ENCODE measurements at regions not wholly inside any gene's neighbourhood (a gene's known extent, or its start where the extent isn't known, plus 50 kb on each side); places are given as distances from the start of the nearest gene placed in this dataset.

DNA sequence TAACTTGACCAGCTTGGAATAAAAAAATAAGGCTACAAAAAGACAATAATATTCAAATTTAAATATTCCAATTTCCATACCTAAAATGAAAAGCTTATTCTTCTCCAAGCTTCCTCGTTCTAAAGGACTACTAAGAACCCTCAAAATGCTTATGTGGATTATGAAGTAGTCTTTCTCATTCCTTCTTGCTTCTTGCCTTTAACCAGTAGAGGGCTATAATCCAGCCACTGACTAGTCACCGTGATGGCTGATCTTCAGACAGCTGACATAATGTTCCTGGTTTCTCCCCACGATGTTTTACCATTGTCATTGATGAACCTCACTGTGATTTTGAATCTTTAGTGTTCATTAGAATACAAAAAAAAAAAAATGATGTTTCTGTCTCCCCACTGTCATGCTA lies 515.3 kb downstream of the TLE1 start:
- no peak for DNase-seq

DNA sequence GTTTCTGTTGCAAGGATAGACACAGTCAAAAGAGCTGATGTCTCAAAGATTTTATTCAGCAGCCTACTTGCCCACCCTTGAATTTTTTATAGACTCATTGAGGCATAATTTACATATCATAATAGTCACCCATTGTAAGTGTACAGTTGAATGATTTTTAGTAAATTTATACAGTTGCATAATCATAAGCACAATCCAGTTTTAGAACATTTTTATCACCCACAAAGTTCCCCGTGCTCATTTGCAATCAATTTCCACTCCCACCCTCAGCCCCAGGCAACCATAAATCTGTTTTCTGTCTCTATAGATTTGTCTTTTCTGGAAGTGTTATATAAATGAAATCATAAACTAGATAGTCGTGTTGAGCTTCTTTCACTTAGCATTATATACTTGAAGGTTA lies 517.7 kb downstream of the TLE1 start:
- no peak for DNase-seq

DNA sequence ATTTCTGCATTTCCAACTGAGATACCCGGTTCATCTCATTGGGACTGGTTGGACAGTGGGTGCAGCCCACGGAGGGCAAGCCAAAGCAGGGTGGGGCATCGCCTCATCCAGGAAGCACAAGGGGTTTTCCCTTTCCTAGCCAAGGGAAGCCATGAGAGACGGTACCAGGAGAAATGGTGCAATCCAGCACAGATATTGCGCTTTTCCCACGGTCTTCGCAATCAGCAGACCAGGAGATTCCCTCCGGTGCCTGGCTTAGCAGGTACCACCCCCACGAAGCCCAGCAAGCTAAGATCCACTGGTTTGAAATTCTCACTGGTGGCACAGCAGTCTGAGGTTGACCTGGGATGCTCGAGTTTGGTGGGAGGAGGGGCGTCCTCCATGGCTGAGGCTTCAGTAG lies 527.0 kb downstream of the TLE1 start:
- DNase-seq, result no peak

DNA sequence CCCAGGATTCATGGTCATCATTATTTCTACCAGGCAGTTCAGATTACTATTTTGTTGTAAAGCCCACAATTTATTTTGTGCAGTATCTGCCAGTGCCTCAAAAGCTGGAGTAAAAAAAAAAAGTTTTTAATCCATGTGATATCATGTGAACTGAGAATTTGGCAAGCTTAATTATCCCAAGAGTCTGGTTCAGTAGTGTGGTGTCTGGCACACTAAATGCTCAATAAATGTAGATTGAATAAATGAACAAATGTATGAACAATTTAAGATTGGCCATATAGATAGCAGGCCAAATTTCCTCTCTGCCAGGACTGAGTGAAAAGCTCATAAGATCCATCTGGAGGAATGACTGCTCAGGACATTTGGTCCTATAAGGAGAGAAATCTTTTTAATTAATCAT lies 533.0 kb downstream of the TLE1 start:
- DNase-seq, result no peak

DNA sequence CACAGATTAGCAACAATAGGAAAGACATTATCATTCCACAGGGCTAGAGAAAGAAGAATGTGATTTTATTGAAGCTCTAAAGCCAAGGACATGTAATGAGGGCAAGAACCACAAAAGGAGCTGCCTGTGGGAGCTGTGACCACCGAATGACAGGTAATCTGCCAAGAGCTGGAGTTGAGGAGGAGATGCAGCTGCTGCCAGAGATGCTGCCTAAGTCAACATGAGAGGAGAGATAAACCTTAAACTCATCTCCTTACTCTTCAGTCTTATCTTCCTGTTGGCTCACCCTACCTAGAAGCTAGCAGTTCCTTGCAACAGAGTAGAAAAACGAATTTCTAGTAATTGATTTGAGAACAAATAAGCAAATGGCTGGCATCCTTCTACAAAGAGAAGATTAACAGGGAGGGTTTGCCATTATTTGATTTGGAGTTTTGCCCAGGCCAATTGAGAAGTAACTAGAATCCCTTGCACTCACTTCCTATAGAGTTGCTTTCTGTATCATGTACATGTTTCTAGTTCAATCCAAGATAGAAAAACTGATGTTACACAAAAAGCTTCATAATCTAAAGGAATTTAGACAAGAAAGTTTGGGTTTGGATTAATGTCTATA lies 539.2 kb downstream of the TLE1 start:
- no peak for DNase-seq

DNA sequence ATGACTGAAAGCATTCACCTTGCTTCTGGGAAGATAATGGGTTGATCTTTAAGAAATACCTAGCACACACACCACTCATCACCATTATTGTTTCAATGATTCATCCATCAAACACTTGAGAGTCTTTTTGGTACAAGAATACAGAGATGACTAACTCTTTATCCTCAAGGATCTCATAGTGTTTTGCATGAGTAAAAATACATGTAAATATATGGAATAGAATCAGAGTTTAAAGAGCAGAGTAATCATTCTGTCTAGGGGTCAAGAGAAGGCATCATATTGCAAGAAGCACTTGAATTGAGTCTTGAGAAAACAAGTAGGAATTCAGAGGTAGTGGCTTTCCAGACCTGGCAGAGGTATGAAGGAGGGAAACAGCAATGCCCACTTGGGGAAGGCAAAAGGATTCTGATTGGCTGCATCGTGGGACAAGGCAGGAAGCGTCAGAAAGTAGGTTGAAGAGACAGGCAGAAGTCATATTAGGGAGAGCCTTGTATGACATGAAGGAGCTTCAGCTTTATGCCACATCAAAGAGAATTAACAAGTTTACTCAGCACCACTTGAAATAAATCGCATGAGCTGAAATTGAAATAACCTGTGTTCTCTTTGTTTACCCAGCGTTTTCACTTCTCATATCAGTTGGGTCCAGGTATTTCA lies 542.5 kb downstream of the TLE1 start:
- no peak for DNase-seq

DNA sequence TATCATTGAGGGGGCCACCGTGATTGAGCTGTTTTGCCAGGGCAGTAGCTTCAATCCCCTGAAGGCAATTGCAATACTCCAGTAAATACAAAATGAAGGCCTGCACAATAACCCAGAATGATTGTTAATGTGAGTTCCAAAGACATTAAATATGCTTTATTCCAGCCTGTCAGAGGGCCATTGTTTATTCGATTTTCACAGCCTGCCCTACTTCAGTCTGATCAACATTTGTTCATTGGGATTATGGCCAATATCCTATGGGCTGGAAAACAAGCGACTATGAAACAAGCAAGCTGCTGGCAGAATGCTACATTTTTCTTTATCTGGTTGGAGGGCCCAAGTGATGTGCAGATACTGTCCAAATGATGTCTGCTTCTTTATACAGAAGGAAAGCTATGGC lies 543.1 kb downstream of the TLE1 start:
- no peak for DNase-seq

DNA sequence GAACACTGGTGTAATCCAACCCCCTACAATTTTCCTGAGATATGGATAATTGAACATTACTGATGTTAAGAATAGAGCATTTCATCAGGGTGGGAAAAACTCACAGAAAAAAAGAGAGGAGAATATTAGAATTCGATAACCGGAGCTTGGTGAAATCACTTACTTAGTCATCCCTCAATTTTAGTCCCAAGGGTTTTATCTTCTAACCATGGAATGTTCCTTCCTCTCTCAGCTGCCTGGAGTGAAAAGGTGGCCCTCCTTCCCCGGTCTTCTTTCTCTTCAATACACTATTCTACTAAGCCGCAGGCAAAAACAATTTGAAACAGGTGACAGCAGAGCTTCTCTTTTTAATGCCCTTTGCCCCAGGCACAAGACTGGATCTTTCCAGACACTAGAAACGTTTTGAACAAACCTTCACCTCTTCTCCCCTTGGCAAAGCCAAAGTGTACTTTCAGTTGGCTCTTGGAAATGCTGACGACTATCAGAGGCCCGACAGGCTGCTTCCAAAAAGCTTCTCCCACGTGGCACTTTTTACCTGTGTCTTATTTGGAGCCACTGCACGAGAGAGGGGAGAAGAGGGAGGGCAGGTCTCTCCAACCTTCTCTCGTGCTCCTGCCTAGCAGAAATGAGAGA lies 543.9 kb downstream of the TLE1 start:
- DNase-seq, result no peak

DNA sequence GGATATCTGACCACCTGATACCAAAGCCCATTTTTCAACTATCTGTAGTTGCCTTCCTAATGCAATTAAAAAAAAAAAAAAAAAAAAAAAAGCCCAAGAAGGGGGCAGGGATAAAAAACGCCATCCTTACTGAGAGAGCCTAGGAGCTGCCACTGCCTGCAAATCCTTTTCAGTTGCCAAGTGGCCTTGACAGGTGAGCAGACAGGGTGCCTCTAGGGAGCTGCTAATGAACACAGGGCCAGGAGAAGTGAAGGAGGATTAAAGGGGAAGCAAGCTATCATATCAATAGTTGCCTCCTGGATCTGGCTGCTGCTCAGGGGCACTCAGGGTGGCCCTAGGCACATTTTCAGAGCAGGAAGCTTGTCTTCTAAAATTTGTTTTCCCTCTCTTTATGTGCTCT lies 547.4 kb downstream of the TLE1 start:
- DNase-seq, result no peak

DNA sequence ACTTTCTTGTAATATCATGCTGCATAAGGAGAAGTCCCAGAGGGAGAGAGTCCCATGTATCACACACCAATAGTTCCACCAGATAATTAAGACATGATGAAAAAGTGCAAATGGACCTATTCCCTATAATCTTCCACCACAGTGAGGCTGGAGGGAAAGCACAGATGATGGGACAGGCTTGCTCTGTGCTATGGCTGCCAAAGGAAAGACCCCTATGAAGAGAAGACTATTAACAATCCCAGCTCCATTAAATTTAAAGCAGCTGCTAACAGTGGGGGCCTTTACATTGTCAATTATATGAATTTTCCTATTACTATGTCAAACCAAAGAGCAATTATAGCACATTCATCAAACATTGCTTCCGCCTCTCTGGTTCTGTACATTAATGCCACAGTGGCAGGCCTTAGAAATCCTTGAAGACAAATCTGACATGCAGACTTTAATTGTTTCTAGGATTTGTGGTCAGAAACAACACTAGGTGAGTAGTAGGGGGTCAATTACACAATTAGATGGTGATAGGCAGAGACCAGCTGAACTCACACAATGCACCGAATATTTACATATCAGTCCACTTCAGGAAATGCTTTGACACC lies 551.3 kb downstream of the TLE1 start:
- DNase-seq, result no peak

DNA sequence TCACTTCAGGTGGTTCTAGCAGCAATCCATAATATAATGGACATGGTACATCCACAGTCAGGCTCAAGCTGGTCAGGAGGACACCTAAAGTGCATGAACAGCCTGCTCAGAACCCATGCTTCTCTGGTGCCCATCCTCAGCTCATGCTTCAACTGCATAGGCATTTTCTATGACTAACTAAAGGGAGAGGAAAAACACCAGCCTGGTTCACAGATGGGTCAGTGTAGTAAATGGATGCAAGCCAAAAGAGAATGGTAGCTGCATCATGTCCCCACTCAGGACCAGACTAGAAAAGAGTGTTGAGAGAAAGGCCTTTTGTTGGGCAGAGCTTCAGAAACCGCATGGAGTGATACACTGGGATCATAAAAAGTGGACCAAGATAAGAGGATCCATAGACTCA lies 556.6 kb downstream of the TLE1 start:
- no peak for DNase-seq

DNA sequence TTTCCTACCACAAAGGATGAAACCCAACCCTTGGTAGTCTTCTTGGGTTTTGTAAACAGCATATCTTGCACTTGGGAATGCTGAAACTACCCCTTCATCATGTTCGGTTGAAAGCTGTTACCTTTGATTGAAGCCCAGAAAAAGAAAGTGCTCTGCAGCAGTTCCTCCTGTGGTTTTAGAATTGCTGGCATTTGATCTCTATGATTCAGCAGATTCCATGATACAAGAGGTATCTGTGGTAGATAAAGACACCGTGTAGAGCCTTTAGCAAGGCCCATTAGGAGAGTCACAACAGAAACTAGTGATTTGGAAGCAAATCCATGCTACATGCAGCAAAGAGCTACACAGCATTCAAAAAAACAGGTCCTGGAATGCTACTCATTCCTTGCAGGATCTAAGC lies 557.0 kb downstream of the TLE1 start:
- DNase-seq, result no peak

DNA sequence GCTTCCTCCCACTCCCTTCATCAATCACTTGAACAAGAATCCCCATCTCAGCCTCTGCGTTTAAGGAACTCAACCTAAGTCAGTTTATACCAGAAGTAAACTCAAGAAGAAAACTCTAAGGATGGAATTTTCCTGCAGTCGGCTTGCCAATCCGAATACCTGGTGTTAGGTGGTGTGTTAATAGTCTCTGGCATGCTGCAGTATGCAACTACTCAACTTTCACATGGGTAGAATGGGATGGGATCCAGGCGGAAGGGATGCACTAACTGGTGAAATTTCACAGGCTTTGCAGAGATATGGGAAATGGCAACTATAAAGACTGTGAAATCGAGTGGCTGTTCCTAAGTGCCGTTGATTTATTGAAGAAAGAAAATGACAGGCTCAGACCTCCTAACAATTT lies 560.6 kb downstream of the TLE1 start:
- no peak for DNase-seq

DNA sequence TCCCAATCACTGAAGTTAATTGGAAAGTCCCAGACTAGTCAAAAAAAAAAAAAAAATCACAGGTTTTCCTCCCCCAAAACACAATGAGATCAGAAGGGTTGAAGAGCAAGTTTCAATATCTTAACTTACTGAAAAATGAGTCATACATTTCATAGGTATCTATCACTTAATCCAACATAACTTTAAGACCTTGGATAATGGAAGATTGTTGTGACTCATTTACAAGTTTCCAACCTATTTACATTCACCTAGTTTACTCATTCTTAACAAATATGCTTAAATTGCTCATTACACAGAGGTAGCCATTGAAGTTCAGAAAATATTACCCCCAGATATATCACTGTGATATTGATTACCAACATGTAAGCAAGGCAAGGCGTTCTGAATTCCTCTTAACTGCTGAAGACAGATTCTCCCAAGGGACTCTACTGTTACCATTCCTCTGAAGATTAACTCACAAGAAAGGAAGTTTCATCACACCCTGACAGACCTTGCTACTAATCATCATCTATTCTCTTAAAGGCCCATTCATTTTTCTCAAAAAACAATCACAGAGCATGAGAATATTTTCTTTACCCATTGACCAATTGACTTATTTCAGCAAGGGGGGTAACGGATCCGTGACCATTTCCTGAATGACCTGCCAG lies 563.8 kb downstream of the TLE1 start:
- DNase-seq, result no peak

DNA sequence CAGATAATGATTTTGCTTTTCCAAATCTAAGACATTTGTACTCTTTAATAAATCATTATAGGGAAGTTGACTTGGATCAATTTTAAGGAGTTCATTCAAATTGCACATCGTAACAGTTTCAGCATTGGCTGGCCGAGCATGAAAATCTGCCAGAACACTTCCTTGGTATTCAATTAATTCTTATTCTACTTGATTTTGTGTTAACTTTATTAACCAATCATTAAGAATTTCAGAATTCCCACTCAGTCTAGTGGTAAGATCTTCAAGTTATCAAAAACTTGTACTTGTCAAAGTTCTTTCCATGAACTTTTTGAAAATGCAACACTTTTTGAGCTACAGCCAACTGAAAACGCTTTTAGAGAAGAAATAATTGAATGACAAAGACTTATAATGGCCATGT lies 565.8 kb downstream of the TLE1 start:
- no peak for DNase-seq

DNA sequence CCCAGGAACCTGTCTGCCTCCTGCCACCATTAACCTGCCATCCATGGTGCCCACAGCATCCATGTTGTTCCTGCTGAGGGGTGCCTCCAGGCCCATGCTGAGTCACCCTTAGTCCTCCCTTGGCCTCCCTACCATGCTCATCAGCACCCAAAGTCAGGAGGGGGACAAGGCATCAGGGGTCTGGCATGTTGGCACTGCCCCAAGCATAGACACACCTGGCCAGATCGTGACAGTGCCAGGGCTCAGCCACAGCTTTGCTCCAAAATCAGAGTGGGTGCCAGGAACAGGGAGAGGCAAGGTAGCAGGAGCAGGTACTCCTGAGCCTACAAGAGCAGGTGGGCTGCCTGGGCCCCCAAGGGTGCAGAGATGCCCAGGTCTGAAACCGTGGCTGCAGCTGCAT lies 566.6 kb downstream of the TLE1 start:
- DNase-seq, result no peak

DNA sequence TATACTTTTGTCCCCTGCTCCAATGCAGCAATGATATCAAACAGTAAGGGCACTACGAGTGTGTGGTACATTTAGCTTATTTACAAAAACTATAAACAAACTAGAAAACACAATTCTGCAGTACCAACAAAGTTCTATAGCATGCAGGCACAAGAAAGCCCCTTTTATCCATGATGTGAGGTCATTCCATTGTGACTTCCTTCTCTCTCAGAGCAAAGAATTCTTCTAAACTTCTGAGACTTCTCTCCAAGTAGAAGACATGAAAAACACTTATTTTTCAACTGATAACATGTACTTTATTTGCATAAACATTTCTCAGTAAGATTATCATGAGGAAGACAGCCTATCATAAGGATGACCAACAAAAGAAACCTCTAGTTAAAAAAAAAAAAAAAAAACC lies 569.8 kb downstream of the TLE1 start:
- DNase-seq, result peak in 1 of 2 donors; percentile 17

DNA sequence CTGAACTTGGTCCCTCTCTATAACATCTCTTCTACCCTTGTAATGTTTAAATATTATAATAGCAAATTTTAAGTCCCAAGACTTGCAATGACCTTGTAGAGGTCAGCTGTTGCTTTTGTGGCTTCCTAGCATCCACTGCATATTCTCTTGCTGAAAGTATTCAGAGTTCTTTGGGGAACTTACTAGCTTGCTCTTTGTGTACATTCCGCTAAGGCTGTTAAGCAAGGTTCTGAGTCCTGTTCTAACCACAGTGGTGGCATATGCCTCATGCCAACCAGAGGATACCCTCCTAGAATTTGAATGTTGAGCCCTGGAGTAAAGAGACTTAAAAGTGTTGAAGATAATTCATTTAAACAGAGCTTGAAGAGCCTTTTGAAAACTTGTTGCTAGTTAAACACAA lies 570.9 kb downstream of the TLE1 start:
- DNase-seq, result peak in 1 of 2 donors; percentile 18

DNA sequence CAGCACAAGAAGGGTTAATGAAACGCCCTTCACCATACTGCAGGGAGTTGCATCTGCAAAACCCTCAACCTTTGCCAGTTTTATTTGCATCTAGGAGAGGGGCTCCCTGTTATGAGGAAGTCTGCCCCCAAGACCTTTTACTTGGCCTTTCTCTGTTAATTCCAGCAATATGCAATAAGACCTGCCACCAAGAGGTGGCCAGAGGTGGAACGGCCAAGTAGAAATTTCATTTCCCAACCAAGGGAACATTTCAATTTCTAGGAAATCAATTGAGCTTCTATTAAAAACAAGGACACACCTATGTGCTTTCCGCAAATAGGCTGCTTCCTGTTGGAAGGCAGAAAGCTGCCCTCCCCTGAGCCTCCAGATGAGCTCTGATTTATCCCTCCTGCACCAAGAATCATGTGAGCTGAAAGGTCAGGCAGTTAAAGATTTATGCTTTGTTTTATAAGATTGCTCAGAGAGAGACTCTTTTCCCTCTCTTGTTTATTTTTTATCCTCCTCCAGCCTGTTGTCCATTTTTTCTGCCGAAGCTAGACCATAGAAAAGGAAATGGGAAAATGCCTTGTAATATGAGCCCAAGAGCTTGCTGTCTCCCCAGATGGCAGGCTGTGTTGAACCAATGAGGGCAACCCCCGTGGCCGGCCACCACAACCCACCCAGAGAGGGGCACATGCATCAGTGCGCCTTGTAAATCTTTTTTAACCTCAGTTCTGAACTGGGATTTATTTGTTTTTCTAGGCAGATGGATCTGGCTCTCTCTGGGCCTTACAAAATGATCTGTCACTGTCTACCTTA lies 572.8 kb downstream of the TLE1 start:
- DNase-seq, result no peak

DNA sequence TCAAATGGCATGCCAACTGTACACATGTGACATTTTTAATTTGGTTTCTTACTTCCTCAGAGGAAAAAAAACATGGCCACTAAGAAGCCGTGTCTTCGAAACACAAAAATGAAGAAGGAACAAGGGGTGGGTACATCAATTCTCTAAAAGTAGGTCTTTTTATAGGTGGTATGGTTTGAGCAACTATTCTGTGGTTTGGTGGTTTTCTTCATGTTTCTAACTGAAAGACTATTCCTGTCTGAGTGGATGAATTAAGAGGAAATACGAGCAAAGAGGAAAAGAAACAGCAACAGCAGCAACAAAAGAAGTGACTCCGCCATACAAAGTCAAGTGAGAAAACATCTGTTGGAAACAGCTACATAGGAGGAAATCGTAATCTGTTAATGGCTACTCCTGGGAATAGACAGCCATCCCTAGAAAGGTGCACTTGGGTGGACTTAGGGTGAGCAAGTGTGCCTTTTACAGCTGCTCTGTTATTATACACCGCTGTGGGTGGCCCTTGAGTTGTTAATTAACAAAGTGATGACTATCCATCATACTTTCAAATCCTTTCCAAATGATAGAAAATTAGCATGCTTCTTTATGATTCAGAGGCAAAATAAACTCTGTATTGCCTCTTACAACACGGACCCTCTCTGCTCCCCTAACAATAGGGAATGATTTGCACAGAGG lies 575.8 kb downstream of the TLE1 start:
- DNase-seq, result peak; percentile 37 to 45

DNA sequence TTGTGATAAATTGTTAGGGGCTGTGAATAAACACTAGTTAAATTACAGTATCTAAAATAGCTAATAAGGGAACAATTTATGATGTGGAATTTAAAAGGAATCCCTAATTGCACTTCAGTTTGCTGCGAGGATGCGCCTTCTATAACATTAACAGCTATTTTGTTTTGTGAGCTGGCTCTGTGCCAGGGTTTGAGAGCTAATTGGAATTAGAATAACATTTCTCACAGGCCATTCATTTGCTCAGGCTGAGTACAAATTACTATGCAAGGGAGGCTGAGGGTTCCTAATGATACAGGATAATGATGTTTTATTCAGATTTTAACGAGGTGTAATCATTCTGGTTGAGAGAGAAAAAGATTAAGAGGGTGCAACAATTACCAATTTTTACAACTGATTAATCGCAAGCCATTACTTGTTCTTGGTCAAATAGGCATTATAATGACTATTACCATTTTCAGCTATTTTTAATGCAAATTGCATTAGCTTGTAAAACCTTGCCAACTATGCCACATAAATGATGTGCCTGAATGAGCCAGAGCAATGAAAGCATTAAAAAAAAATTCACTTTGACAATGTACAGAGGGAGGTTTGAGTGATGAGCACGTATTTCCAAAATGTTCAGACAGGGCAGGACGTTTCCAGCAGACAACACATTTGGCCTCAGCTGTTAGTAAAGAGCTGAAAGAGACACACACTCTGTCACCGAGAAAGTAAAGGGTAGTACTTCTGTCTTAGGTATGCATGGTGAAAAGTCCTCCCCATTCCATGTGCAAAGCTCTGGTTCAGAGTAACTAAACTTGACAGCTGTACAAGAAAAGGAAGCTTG lies 576.5 kb downstream of the TLE1 start:
- DNase-seq, result no peak
